Skeletal muscle tissue (tissue), 3 donors: ENCODE measurements at regions not wholly inside any gene's neighbourhood (a gene's known extent, or its start where the extent isn't known, plus 50 kb on each side); places are given as distances from the start of the nearest gene placed in this dataset.

ENCODE experiments used
- H3K27ac ChIP-seq: one replicate; pipeline ENCODE4 v1.7.0; 2013; ENCODE audit warnings: mild to moderate bottlenecking, low read depth, low read length, inconsistent platforms
- H3K27me3 ChIP-seq, 3 donors: one replicate each; pipeline ENCODE4 v1.7.0; 2013; ENCODE audit warnings: low read length in 3 of 3; ENCODE audit not compliant: control insufficient read depth in 3 of 3, insufficient read depth in 3 of 3
- H3K36me3 ChIP-seq, 3 donors: one replicate each; pipeline ENCODE4 v1.7.0; 2013; ENCODE audit warnings: low read length in 3 of 3; ENCODE audit not compliant: control insufficient read depth in 3 of 3, insufficient read depth in 3 of 3
- H3K4me1 ChIP-seq, 3 donors: one replicate each; pipeline ENCODE4 v1.7.0; 2013; ENCODE audit warnings: low read length in 3 of 3, mild to moderate bottlenecking in 3 of 3; ENCODE audit not compliant: control insufficient read depth in 3 of 3, insufficient read depth in 3 of 3
- H3K4me3 ChIP-seq, 3 donors: one replicate each; pipeline ENCODE4 v1.7.0; 2013; ENCODE audit warnings: low read length in 3 of 3
- H3K9ac ChIP-seq, 3 donors: one replicate each; pipeline ENCODE4 v1.7.0; 2013; ENCODE audit warnings: low read length in 3 of 3, mild to moderate bottlenecking in 3 of 3, moderate library complexity in 2 of 3, low read depth in 1 of 3
- H3K9me3 ChIP-seq, 3 donors: one replicate each; pipeline ENCODE4 v1.7.0; 2013; ENCODE audit warnings: low read length in 3 of 3; ENCODE audit not compliant: control insufficient read depth in 3 of 3
- donor health status: Osteomylitis.

DNA sequence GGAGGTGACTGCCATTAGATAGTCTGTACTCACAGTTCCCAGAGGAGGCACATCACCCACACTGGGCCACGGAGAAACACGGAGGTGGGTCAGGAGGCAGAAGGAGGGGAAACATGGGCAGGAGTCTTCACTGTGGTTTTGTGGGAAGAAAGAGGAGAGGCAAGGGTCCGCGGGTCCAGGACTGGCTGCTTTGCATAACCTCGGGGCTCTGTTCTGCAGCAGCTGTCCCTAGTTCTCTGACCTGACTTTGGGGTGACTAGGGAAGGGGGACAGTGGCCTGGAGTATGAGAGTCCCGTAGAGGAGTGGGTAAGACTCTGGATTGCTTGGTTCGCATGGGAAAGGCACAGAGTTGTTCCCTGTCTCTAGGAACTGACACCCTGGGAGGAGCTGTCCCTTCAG is 238.3 kb upstream of the RAB6C start:
- Histone ChIP-seq H3K27ac (no peak overlapping the region), H3K36me3 (no peaks in the 10 kb centered on the region), H3K27me3 (peaks cover 0 to 2% (median 0%) of the 10 kb centered on the region in 3 donors), H3K4me1 (no peaks in the 10 kb centered on the region), H3K4me3 (no peak overlapping the region), H3K9me3 (no peaks in the 10 kb centered on the region), H3K9ac (no peak overlapping the region)

GRCh38 chr2:129741623-129742022 is 237.8 kb upstream of the RAB6C start:
- Histone ChIP-seq H3K36me3 (no peaks in the 10 kb centered on the region), H3K27me3 (peaks cover 0 to 2% (median 0%) of the 10 kb centered on the region in 3 donors), H3K27ac (no peak overlapping the region), H3K4me1 (no peaks in the 10 kb centered on the region), H3K9ac (no peak overlapping the region), H3K9me3 (no peaks in the 10 kb centered on the region), H3K4me3 (no peak overlapping the region)

DNA sequence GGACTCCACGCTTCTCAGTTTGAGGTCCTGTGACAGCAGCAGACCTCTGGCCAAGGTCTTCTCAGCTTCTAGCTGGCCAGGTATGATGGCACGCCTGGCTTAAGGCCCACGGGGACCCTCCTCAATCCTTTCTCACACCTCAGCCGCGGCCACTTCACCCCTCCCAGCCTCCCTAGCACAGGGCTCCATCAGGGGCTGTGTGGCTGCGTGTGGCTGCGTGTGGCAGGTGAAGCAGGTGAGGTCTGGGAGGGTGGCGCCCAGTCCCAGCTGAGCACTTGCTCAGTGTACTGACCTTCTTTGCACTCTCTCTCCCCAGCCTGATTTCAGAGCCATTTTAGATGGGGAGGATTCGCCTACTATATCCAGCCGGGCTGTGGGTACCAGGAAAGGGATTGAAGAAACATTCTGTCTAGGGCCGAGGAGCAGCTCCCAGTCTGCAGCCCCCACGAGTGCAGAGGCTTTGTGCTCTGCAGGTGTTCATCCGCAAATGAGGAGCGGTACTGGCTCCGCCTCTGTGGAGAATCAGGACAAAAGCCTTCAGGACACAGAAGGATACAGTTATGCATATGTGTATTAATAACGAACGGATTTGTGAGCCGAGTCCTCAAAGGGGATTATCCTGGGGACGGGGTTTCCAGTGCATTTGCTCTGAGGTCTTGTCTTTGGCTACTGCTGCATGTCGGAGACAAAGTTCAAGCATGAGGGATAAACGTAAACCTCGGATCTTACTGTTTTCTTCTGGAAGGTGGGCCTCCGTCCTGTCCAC is 236.9 kb upstream of the RAB6C start:
- Histone ChIP-seq H3K27me3 (peaks cover 0 to 2% (median 0%) of the 10 kb centered on the region in 3 donors), H3K9ac (no peak overlapping the region), H3K4me1 (no peaks in the 10 kb centered on the region), H3K9me3 (no peaks in the 10 kb centered on the region), H3K4me3 (no peak overlapping the region), H3K36me3 (no peaks in the 10 kb centered on the region), H3K27ac (no peak overlapping the region)

DNA sequence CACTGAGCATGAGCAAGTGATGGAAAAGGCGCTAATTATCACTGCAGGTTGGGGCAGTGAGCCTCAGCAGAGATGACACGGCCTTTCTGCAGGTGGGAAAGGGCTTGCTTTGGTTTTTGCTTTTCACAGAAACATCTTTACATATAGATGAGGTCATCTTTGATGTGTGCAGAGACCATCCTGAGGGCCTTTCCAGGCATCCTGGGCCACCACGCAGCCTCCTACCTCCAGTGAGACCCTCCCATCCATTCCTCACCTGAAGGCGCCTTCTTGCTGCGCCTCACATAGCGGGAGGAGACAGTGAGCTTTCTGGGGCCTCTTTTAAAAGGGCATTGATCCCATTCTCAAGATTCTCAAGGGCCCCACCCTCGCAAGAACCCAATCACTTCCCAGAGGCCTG is 235.3 kb upstream of the RAB6C start:
- Histone ChIP-seq H3K4me3 (no peak overlapping the region), H3K27ac (no peak overlapping the region), H3K9me3 (no peaks in the 10 kb centered on the region), H3K27me3 (peaks cover 0 to 2% (median 0%) of the 10 kb centered on the region in 3 donors), H3K9ac (no peak overlapping the region), H3K36me3 (no peaks in the 10 kb centered on the region), H3K4me1 (no peaks in the 10 kb centered on the region)

DNA sequence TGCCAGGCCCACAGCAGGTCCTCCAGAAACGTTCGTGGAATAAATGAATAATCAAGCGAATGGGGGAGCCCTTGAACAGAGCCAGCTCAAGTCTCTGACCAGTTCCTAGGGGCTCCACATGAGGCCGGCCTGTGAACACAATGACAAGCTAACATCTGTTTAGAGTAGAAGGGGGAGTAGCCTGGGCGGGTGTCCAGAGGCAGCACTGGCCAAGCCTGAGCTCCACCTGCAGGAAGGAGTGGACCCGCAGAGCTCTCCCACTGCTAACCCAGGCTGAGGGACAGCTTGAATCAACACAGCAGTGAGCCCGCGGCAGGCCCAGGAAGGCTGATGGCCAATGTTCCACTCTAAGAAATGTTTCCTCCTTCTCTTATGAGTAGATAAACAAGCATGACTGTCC is 234.8 kb upstream of the RAB6C start:
- no peaks in the 10 kb centered on the region for H3K36me3 ChIP-seq
- no peaks in the 10 kb centered on the region for H3K9me3 ChIP-seq
- H3K9ac ChIP-seq, result no peak overlapping the region
- H3K27ac ChIP-seq, result no peak overlapping the region
- no peaks in the 10 kb centered on the region for H3K4me1 ChIP-seq
- H3K27me3 ChIP-seq, result peaks cover 0 to 2% (median 0%) of the 10 kb centered on the region in 3 donors
- H3K4me3 ChIP-seq, result no peak overlapping the region

GRCh38 chr2:129747500-129748125 is 231.9 kb upstream of the RAB6C start:
- no peaks in the 10 kb centered on the region for H3K9me3 ChIP-seq
- no peaks in the 10 kb centered on the region for H3K4me1 ChIP-seq
- no peak overlapping the region for H3K9ac ChIP-seq
- no peak overlapping the region for H3K27ac ChIP-seq
- no peaks in the 10 kb centered on the region for H3K27me3 ChIP-seq
- H3K36me3 ChIP-seq, result no peaks in the 10 kb centered on the region
- H3K4me3 ChIP-seq, result no peak overlapping the region

- no peaks in the 10 kb centered on the region for H3K9me3 ChIP-seq
- H3K4me3 ChIP-seq, result no peak overlapping the region
- no peak overlapping the region for H3K9ac ChIP-seq
- no peaks in the 10 kb centered on the region for H3K4me1 ChIP-seq
- H3K27me3 ChIP-seq, result no peaks in the 10 kb centered on the region
- H3K36me3 ChIP-seq, result no peaks in the 10 kb centered on the region
- no peak overlapping the region for H3K27ac ChIP-seq
Observed at GRCh38 chr2:129748250-129748649, 231.2 kb upstream of the RAB6C start.

DNA sequence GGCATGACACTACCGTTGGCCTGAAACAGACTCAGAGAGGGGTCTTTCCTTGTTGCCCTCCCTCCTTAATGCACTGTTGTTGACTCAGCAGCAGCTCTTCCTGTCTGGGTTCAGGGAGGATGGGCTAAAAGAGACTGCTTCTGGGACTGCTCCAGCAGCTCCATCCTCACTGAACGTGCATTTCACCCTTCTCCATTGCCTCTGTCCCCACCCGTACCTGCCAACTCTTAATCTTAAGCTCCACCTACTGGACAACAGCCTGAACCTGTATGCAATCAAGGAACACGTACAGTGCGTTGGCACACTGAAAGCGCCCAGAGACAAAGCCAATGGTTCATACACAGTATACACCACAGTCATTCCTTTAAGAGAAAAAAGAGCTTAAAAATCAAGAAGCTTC is 230.8 kb upstream of the RAB6C start:
- Histone ChIP-seq H3K9me3 (no peaks in the 10 kb centered on the region), H3K27me3 (no peaks in the 10 kb centered on the region), H3K9ac (no peak overlapping the region), H3K4me1 (no peaks in the 10 kb centered on the region), H3K4me3 (no peak overlapping the region), H3K27ac (no peak overlapping the region), H3K36me3 (no peaks in the 10 kb centered on the region)

DNA sequence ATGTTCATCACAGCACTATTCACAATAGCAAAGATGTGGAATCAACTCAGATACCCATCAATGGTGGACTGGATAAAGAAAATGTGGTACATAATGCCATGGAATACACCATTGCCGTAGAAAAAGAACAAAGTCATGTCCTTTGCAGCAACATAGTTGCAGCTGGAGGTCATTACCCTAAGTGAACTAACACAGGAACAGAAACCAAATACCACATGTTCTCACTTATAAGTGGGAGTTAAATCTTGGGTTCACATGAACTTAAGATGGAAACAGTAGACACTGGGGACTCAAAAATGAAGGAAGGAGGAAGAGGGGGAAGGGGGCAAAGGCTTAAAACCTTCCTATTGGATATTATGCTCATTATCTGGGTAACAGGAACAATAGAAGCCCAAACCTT is 228.1 kb upstream of the RAB6C start:
- no peaks in the 10 kb centered on the region for H3K36me3 ChIP-seq
- peaks cover 0 to 3% (median 0%) of the 10 kb centered on the region in 3 donors for H3K27me3 ChIP-seq
- H3K27ac ChIP-seq, result no peak overlapping the region
- H3K9me3 ChIP-seq, result no peaks in the 10 kb centered on the region
- H3K4me1 ChIP-seq, result no peaks in the 10 kb centered on the region
- H3K4me3 ChIP-seq, result no peak overlapping the region
- no peak overlapping the region for H3K9ac ChIP-seq

GRCh38 chr2:129752176-129752575 is 227.3 kb upstream of the RAB6C start:
- Histone ChIP-seq H3K4me1 (no peaks in the 10 kb centered on the region), H3K36me3 (no peaks in the 10 kb centered on the region), H3K27me3 (peaks cover 0 to 3% (median 0%) of the 10 kb centered on the region in 3 donors), H3K27ac (no peak overlapping the region), H3K9me3 (no peaks in the 10 kb centered on the region), H3K4me3 (no peak overlapping the region), H3K9ac (no peak overlapping the region)
